Left lobe of liver (tissue), 2 donors: ENCODE measurements at regions not wholly inside any gene's neighbourhood (a gene's known extent, or its start where the extent isn't known, plus 50 kb on each side); places are given as distances from the start of the nearest gene placed in this dataset.
A peak's percentile ranks its signal among the peaks of the same experiment; 100 is the strongest.

Experiments used
- ATAC-seq: fragments of 200-7000 bp; cut with Tn5 transposase; one replicate; pipeline ENCODE4 v1.9.1; 2020; ENCODE audit warnings: mild to moderate bottlenecking, moderate library complexity
- DNase-seq: peaks from one replicate; pipeline ENCODE4 v3.0.0-alpha.2; 2020; ENCODE audit warnings: low spot score
- donor health status: DM: no; HTN: no; CAD: no; lungs with moderate emphysema.
- donor health status: DM: no; HTN: yes; CAD: no.

GRCh38 chr2:16323126-16323520 lies 342.5 kb downstream of the CYRIA start:
- DNase-seq (no peak), ATAC-seq (no peak)

- ATAC-seq = no peak
- no peak for DNase-seq
Observed at GRCh38 chr2:16322308-16323125, 343.1 kb downstream of the CYRIA start.

GRCh38 chr2:16321872-16322271 lies 343.8 kb downstream of the CYRIA start:
- ATAC-seq = no peak
- no peak for DNase-seq

- DNase-seq (no peak), ATAC-seq (no peak)
Observed at GRCh38 chr2:16321256-16321655, 344.4 kb downstream of the CYRIA start.

GRCh38 chr2:16320716-16321115 lies 344.9 kb downstream of the CYRIA start:
- DNase-seq (no peak), ATAC-seq (no peak)

- ATAC-seq (no peak), DNase-seq (no peak)
Observed at GRCh38 chr2:16319551-16320121, 346.0 kb downstream of the CYRIA start.

- no peak for DNase-seq
- ATAC-seq = no peak
Observed at GRCh38 chr2:16318474-16319195, 347.0 kb downstream of the CYRIA start.

GRCh38 chr2:16318051-16318450 lies 347.6 kb downstream of the CYRIA start:
- no peak for DNase-seq
- no peak for ATAC-seq

- no peak for DNase-seq
- peak; percentile 49 for ATAC-seq
Observed at GRCh38 chr2:16317211-16317830, 348.3 kb downstream of the CYRIA start.

- DNase-seq (no peak), ATAC-seq (no peak)
Observed at GRCh38 chr2:16316456-16317210, 349.0 kb downstream of the CYRIA start.

- ATAC-seq (no peak), DNase-seq (no peak)
Observed at GRCh38 chr2:16315908-16316307, 349.7 kb downstream of the CYRIA start.

- no peak for DNase-seq
Observed at GRCh38 chr2:16315458-16315835, 350.2 kb downstream of the CYRIA start.

GRCh38 chr2:16314691-16315457 lies 350.8 kb downstream of the CYRIA start:
- DNase-seq = no peak
- ATAC-seq = no peak

More at GRCh38 chr2:16315458-16315835, 350.2 kb downstream of the CYRIA start:
- no peak for ATAC-seq

GRCh38 chr2:16314001-16314400 lies 351.6 kb downstream of the CYRIA start:
- DNase-seq (no peak), ATAC-seq (no peak)

- no peak for DNase-seq
- ATAC-seq = no peak
Observed at GRCh38 chr2:16313235-16313975, 352.2 kb downstream of the CYRIA start.

GRCh38 chr2:16312771-16313170 lies 352.9 kb downstream of the CYRIA start:
- no peak for DNase-seq
- no peak for ATAC-seq

- no peak for ATAC-seq
- no peak for DNase-seq
Observed at GRCh38 chr2:16311521-16312440, 353.9 kb downstream of the CYRIA start.

- no peak for DNase-seq
- ATAC-seq = no peak
Observed at GRCh38 chr2:16308816-16309215, 356.8 kb downstream of the CYRIA start.
